ENCODE measurements at regions not wholly inside any gene's neighbourhood (a gene's known extent, or its start where the extent isn't known, plus 50 kb on each side); places are given as distances from the start of the nearest gene placed in this dataset.

GRCh38 chr1:4317207-4317606, 337.2 kb upstream of the AJAP1 start:
- Histone ChIP-seq H2BK5ac (ENCODE audit: low read depth, low read length, poor library complexity) (no peak overlapping the region), H3K4me1 (ENCODE audit: control insufficient read depth in 1 of 2, insufficient read depth in 2 of 2, low read length in 2 of 2) (no peaks in the 10 kb centered on the region), H3K4me3 (ENCODE audit: low read depth, low read length) (no peak overlapping the region), H3K4ac (ENCODE audit: low read depth, low read length) (no peak overlapping the region), H4K8ac (ENCODE audit: low read depth, low read length) (no peak overlapping the region), H3K36me3 (ENCODE audit: control insufficient read depth in 1 of 2, insufficient read depth in 2 of 2, low read length in 2 of 2) (no peaks in the 10 kb centered on the region), H3K4me2 (ENCODE audit: low read length) (no peak overlapping the region), H3K79me2 (ENCODE audit: control insufficient read depth, insufficient read depth, low read length, poor library complexity) (no peaks in the 10 kb centered on the region), H3K27ac (ENCODE audit: low read depth, low read length) (no peak overlapping the region), H3K18ac (ENCODE audit: low read length) (no peak overlapping the region), H3K27me3 (ENCODE audit: insufficient read depth, low read length) (no peaks in the 10 kb centered on the region), H2AK5ac (ENCODE audit: low read length) (no peak overlapping the region), H2BK120ac (ENCODE audit: insufficient read depth, low read length, poor library complexity) (no peak overlapping the region), H3K23ac (ENCODE audit: low read length) (no peak overlapping the region), H3K9ac (ENCODE audit: low read length) (no peak overlapping the region), H3K14ac (ENCODE audit: low read length) (no peak overlapping the region), H4K12ac (ENCODE audit: low read depth, low read length) (no peak overlapping the region), H3K9me3 (ENCODE audit: insufficient read depth, low read depth, low read length) (peaks cover 11% of the 10 kb centered on the region), H4K91ac (ENCODE audit: low read depth, low read length) (no peak overlapping the region), H3K79me1 (ENCODE audit: low read length) (no peaks in the 10 kb centered on the region), H2BK12ac (ENCODE audit: low read length) (no peak overlapping the region), H2AFZ (ENCODE audit: insufficient read depth, low read length, poor library complexity) (no peak overlapping the region)
- DNase-seq = no peak
- WGBS (ENCODE audit: extremely low coverage, insufficient coverage, insufficient read length) = no CpG with 5 or more reads among the region's 6 CpGs

- H3K36me3 ChIP-seq (ENCODE audit: control insufficient read depth in 1 of 2, insufficient read depth in 2 of 2, low read length in 2 of 2) = no peaks in the 10 kb centered on the region
- H3K4me3 ChIP-seq (ENCODE audit: low read depth, low read length) = no peak overlapping the region
- H3K4ac ChIP-seq (ENCODE audit: low read depth, low read length) = no peak overlapping the region
- H3K23ac ChIP-seq (ENCODE audit: low read length) = no peak overlapping the region
- no peak overlapping the region for H3K9ac ChIP-seq (ENCODE audit: low read length)
- no peak overlapping the region for H2BK12ac ChIP-seq (ENCODE audit: low read length)
- no peaks in the 10 kb centered on the region for H3K79me1 ChIP-seq (ENCODE audit: low read length)
- H3K4me1 ChIP-seq (ENCODE audit: control insufficient read depth in 1 of 2, insufficient read depth in 2 of 2, low read length in 2 of 2) = no peaks in the 10 kb centered on the region
- no peaks in the 10 kb centered on the region for H3K79me2 ChIP-seq (ENCODE audit: control insufficient read depth, insufficient read depth, low read length, poor library complexity)
- H3K4me2 ChIP-seq (ENCODE audit: low read length) = no peak overlapping the region
- H3K14ac ChIP-seq (ENCODE audit: low read length) = no peak overlapping the region
- no peak overlapping the region for H2BK5ac ChIP-seq (ENCODE audit: low read depth, low read length, poor library complexity)
- no peak overlapping the region for H4K8ac ChIP-seq (ENCODE audit: low read depth, low read length)
- no peak for DNase-seq
- WGBS (ENCODE audit: extremely low coverage, insufficient coverage, insufficient read length) = no CpG with 5 or more reads among the region's 8 CpGs
- H2BK120ac ChIP-seq (ENCODE audit: insufficient read depth, low read length, poor library complexity) = no peak overlapping the region
- H3K18ac ChIP-seq (ENCODE audit: low read length) = no peak overlapping the region
- no peak overlapping the region for H4K12ac ChIP-seq (ENCODE audit: low read depth, low read length)
- H3K27ac ChIP-seq (ENCODE audit: low read depth, low read length) = no peak overlapping the region
- peaks cover 11% of the 10 kb centered on the region for H3K9me3 ChIP-seq (ENCODE audit: insufficient read depth, low read depth, low read length)
- no peak overlapping the region for H2AK5ac ChIP-seq (ENCODE audit: low read length)
- no peak overlapping the region for H4K91ac ChIP-seq (ENCODE audit: low read depth, low read length)
- no peak overlapping the region for H2AFZ ChIP-seq (ENCODE audit: insufficient read depth, low read length, poor library complexity)
- no peaks in the 10 kb centered on the region for H3K27me3 ChIP-seq (ENCODE audit: insufficient read depth, low read length)
These were observed 335.7 kb upstream of the AJAP1 start for GRCh38 chr1:4318720-4319119.

- no peak overlapping the region for H3K14ac ChIP-seq (ENCODE audit: low read length)
- no peaks in the 10 kb centered on the region for H3K27me3 ChIP-seq (ENCODE audit: insufficient read depth, low read length)
- H3K9me3 ChIP-seq (ENCODE audit: insufficient read depth, low read depth, low read length) = peaks cover 5% of the 10 kb centered on the region
- no peaks in the 10 kb centered on the region for H3K79me2 ChIP-seq (ENCODE audit: control insufficient read depth, insufficient read depth, low read length, poor library complexity)
- no peak overlapping the region for H2AFZ ChIP-seq (ENCODE audit: insufficient read depth, low read length, poor library complexity)
- no peak overlapping the region for H2BK5ac ChIP-seq (ENCODE audit: low read depth, low read length, poor library complexity)
- no peaks in the 10 kb centered on the region for H3K36me3 ChIP-seq (ENCODE audit: control insufficient read depth in 1 of 2, insufficient read depth in 2 of 2, low read length in 2 of 2)
- H4K91ac ChIP-seq (ENCODE audit: low read depth, low read length) = no peak overlapping the region
- no peak overlapping the region for H3K4me3 ChIP-seq (ENCODE audit: low read depth, low read length)
- H3K4me1 ChIP-seq (ENCODE audit: control insufficient read depth in 1 of 2, insufficient read depth in 2 of 2, low read length in 2 of 2) = no peaks in the 10 kb centered on the region
- no peak overlapping the region for H2BK120ac ChIP-seq (ENCODE audit: insufficient read depth, low read length, poor library complexity)
- no peak overlapping the region for H4K12ac ChIP-seq (ENCODE audit: low read depth, low read length)
- WGBS (ENCODE audit: extremely low coverage, insufficient coverage, insufficient read length) = no CpG with 5 or more reads among the region's 2 CpGs
- no peak overlapping the region for H3K4ac ChIP-seq (ENCODE audit: low read depth, low read length)
- no peak overlapping the region for H3K4me2 ChIP-seq (ENCODE audit: low read length)
- DNase-seq = no peak
- H2BK12ac ChIP-seq (ENCODE audit: low read length) = no peak overlapping the region
- no peak overlapping the region for H2AK5ac ChIP-seq (ENCODE audit: low read length)
- H3K27ac ChIP-seq (ENCODE audit: low read depth, low read length) = no peak overlapping the region
- H4K8ac ChIP-seq (ENCODE audit: low read depth, low read length) = no peak overlapping the region
- H3K79me1 ChIP-seq (ENCODE audit: low read length) = no peaks in the 10 kb centered on the region
- H3K18ac ChIP-seq (ENCODE audit: low read length) = no peak overlapping the region
- no peak overlapping the region for H3K9ac ChIP-seq (ENCODE audit: low read length)
- H3K23ac ChIP-seq (ENCODE audit: low read length) = no peak overlapping the region
These were observed 334.9 kb upstream of the AJAP1 start for GRCh38 chr1:4319496-4319895.

- no peak overlapping the region for H4K8ac ChIP-seq (ENCODE audit: low read depth, low read length)
- H3K4me2 ChIP-seq (ENCODE audit: low read length) = no peak overlapping the region
- no peak overlapping the region for H2AK5ac ChIP-seq (ENCODE audit: low read length)
- H3K4ac ChIP-seq (ENCODE audit: low read depth, low read length) = no peak overlapping the region
- H3K27ac ChIP-seq (ENCODE audit: low read depth, low read length) = no peak overlapping the region
- no peak overlapping the region for H2BK12ac ChIP-seq (ENCODE audit: low read length)
- DNase-seq = no peak
- no peak overlapping the region for H3K23ac ChIP-seq (ENCODE audit: low read length)
- H2BK5ac ChIP-seq (ENCODE audit: low read depth, low read length, poor library complexity) = no peak overlapping the region
- no peak overlapping the region for H2AFZ ChIP-seq (ENCODE audit: insufficient read depth, low read length, poor library complexity)
- H3K4me3 ChIP-seq (ENCODE audit: low read depth, low read length) = no peak overlapping the region
- H2BK120ac ChIP-seq (ENCODE audit: insufficient read depth, low read length, poor library complexity) = no peak overlapping the region
- no peaks in the 10 kb centered on the region for H3K4me1 ChIP-seq (ENCODE audit: control insufficient read depth in 1 of 2, insufficient read depth in 2 of 2, low read length in 2 of 2)
- no peaks in the 10 kb centered on the region for H3K79me1 ChIP-seq (ENCODE audit: low read length)
- H3K9me3 ChIP-seq (ENCODE audit: insufficient read depth, low read depth, low read length) = peaks cover 3% of the 10 kb centered on the region
- H3K18ac ChIP-seq (ENCODE audit: low read length) = no peak overlapping the region
- no peak overlapping the region for H3K9ac ChIP-seq (ENCODE audit: low read length)
- no peaks in the 10 kb centered on the region for H3K27me3 ChIP-seq (ENCODE audit: insufficient read depth, low read length)
- no peaks in the 10 kb centered on the region for H3K36me3 ChIP-seq (ENCODE audit: control insufficient read depth in 1 of 2, insufficient read depth in 2 of 2, low read length in 2 of 2)
- H4K12ac ChIP-seq (ENCODE audit: low read depth, low read length) = no peak overlapping the region
- no peak overlapping the region for H4K91ac ChIP-seq (ENCODE audit: low read depth, low read length)
- H3K14ac ChIP-seq (ENCODE audit: low read length) = no peak overlapping the region
- WGBS (ENCODE audit: extremely low coverage, insufficient coverage, insufficient read length) = no CpG with 5 or more reads among the region's 7 CpGs
- no peaks in the 10 kb centered on the region for H3K79me2 ChIP-seq (ENCODE audit: control insufficient read depth, insufficient read depth, low read length, poor library complexity)
These were observed 331.5 kb upstream of the AJAP1 start for GRCh38 chr1:4322881-4323280.

Data from trophoblast cell (in vitro differentiated cells and primary cell).